ENCODE measurements at regions not wholly inside any gene's neighbourhood (a gene's known extent, or its start where the extent isn't known, plus 50 kb on each side); places are given as distances from the start of the nearest gene placed in this dataset.
A peak's percentile ranks its signal among the peaks of the same experiment; 100 is the strongest.
"Not testable (repeated sequence)": the region's sequence is repeated elsewhere in the genome, so short reads cannot be mapped to it uniquely, and the experiment has no call there.

DNA sequence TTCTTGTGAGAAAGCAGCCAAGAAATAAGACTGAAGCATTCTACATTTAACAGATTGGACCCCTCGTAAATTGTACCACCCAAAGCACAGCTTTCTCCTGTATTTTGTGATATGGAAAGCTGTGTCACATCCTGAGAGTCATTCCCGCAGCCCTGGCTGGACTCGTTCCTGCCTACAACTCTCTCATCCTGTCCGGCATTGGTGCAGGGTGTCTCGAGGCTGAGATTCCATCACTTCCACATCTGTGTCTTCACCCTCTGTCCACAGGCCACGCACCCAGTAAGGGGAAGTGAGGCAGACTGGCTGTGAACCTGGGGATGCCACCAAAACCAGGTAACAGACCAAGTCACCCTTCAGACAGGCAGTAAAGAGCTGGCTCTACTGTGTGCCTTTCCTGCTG is 146.2 kb upstream of the KLF6 start:
- Mint-ChIP-seq H3K27ac (no peak overlapping the region), H3K4me3 (no peak overlapping the region)

DNA sequence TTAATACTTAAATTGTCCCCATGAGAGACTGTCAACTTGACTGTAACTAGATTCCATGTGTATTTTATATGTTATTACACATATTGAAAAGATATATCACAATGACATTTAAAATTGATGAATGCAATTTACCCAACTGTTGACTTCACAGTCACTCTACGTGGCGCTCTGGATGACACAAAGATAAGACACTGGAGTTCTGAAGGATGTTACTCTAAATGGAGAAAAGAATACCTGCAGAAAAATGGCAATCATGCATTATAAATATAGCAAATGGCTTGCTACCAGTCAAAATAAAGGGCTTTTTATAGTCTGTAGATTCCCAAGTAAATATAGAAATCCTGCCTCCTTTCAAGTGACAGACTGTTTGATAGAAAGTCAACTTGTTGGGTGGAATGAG is 143.6 kb upstream of the KLF6 start:
- Mint-ChIP-seq H3K9me3 (peaks cover 4% of the 10 kb centered on the region), H3K4me3 (no peak overlapping the region), H3K27ac (no peak overlapping the region), H3K27me3 (no peaks in the 10 kb centered on the region), H3K36me3 (ENCODE audit: low read depth) (no peaks in the 10 kb centered on the region), H3K4me1 (peaks cover 23% of the 10 kb centered on the region)
- ATAC-seq (replicated peaks), result no peak

More for the DNA sequence above, 146.2 kb upstream of the KLF6 start:
- H3K36me3 Mint-ChIP-seq (ENCODE audit: low read depth), result peaks cover 5% of the 10 kb centered on the region
- no peaks in the 10 kb centered on the region for H3K27me3 Mint-ChIP-seq
- no peak for ATAC-seq (replicated peaks)
- H3K4me1 Mint-ChIP-seq, result peaks cover 41% of the 10 kb centered on the region
- H3K9me3 Mint-ChIP-seq, result peaks cover 3% of the 10 kb centered on the region

DNA sequence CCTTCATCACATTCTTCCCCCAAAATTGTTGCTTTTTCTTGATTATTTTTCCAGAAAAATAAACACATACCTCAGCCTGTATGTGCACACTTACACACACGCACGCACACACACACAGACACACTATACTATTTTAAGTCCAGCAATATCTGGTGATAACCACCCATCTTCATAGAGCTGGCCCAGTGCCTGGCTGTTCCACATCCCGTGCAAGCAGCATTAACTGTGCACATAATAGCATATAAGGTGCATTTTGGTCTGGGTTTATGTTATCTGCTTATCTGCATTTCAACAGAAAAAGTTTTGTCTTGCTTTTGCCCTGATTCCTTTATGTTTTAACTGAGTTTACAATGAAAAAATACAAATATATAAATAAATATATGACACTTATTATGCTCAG is 143.1 kb upstream of the KLF6 start:
- no peak overlapping the region for H3K4me3 Mint-ChIP-seq
- no peaks in the 10 kb centered on the region for H3K27me3 Mint-ChIP-seq
- no peaks in the 10 kb centered on the region for H3K36me3 Mint-ChIP-seq (ENCODE audit: low read depth)
- no peak for ATAC-seq (replicated peaks)
- peaks cover 4% of the 10 kb centered on the region for H3K9me3 Mint-ChIP-seq
- H3K4me1 Mint-ChIP-seq, result peaks cover 21% of the 10 kb centered on the region
- no peak overlapping the region for H3K27ac Mint-ChIP-seq

DNA sequence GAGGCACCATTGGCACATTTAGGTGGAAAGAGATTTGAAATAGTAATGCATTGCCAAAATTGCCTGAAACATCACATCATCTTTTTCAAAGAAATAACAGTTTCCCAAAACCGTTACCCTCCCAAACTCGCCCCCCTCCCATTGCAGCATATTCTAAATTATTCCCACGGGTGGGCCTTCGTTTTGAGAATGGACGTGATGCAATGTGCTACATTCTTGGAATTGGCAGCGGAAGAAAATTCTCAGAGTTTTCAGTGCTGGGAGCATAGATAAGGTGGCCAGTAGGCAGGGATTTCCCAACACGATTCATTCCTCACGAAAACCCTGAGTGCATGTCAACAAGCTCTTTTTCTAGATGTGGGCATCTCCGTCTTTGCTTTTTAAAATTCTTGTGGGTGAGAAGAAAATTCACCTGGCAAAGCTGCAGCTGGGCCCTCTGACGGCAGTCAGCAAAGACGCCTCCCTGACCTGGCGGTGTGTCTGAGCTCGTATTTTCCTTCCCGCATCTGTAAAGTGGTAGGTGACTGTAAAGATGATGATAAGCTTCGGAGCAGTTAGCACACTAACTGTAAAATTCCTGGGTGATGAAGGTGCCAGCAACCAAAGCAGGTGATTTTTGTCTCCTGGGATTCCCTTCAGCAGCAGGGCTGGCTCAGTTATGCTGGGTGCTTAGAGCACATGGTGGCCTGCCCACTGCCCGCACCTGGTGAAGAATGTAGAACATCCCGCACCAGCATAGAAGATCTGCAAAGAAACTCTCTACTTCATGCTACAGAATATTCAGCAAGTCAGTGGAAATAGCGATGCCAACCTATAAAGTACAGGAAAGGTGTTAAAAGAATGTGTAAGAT is 141.9 kb upstream of the KLF6 start:
- H3K27ac Mint-ChIP-seq, result peak overlapping the region; percentile 29
- H3K4me1 Mint-ChIP-seq, result peaks cover 12% of the 10 kb centered on the region
- H3K36me3 Mint-ChIP-seq (ENCODE audit: low read depth), result no peaks in the 10 kb centered on the region
- ATAC-seq (replicated peaks), result peak; percentile 85
- peak overlapping the region; percentile 58 for H3K4me3 Mint-ChIP-seq
- no peaks in the 10 kb centered on the region for H3K27me3 Mint-ChIP-seq
- peaks cover 4% of the 10 kb centered on the region for H3K9me3 Mint-ChIP-seq

DNA sequence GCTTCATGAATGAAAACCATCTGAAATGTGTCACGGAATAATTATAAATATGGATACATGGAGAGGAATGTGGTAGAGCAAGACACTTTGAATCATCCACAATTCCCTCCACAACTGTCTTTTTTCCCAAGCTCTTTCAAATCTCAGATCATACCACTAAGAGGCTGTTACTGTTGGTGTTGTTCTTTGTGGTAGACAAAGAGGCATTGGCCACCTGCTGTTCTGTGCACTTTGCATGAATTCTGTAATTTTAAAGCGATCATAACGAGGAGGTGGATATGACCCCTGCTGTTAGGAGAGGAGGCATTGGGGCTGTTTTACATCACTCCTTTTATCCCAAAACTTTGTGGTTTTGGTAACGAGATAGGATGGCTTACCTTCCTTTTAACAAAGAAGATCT is 141.2 kb upstream of the KLF6 start:
- Mint-ChIP-seq H3K36me3 (ENCODE audit: low read depth) (no peaks in the 10 kb centered on the region), H3K27ac (peak overlapping the region; percentile 29), H3K9me3 (peaks cover 4% of the 10 kb centered on the region), H3K27me3 (no peaks in the 10 kb centered on the region), H3K4me3 (peak overlapping the region; percentile 58), H3K4me1 (peaks cover 10% of the 10 kb centered on the region)
- ATAC-seq (replicated peaks), result peak; percentile 25

DNA sequence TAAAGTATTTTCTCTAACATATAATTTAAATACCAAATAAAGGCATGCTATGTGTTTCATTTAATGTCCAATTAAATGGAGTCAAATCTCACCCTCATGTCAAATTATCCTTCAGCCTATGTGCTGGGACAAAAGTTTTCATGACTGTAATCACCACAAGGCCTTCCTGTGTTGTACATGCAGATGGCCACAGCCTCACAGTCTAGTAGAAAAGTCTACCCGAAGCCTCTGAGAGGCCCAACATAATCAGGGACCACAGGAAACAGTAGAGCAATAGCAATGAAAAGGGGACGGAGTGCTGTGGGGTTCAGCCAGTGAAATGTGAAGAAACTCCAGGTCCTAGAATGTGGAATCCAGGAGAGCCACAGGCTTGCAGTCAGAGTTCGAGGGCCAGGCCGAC is 140.2 kb upstream of the KLF6 start:
- no peak for ATAC-seq (replicated peaks)

DNA sequence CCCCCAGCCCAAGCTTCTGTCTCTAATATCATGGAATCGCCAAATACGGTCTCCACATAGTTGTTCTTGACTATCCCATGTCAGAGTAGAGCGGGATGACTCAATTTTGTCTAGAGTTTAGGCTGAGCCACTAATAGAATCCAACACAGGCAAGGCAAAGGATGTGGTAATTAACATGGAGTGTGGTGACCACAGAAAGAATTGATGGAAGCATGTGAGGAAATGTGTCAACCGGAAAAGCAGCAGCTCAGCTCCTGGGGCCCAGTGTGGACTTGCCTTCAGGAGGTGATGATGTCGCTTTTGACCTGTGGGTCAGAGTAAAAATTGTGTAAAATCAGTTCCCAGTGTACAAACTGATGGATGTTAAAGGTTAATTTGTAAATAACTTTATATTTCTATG is 139.3 kb upstream of the KLF6 start:
- H3K4me1 Mint-ChIP-seq, result peaks cover 10% of the 10 kb centered on the region
- H3K27me3 Mint-ChIP-seq, result no peaks in the 10 kb centered on the region
- peaks cover 4% of the 10 kb centered on the region for H3K9me3 Mint-ChIP-seq
- no peak overlapping the region for H3K27ac Mint-ChIP-seq
- ATAC-seq (replicated peaks), result no peak
- H3K4me3 Mint-ChIP-seq, result no peak overlapping the region
- H3K36me3 Mint-ChIP-seq (ENCODE audit: low read depth), result no peaks in the 10 kb centered on the region

More for the DNA sequence above, 140.2 kb upstream of the KLF6 start:
- no peak overlapping the region for H3K4me3 Mint-ChIP-seq
- peaks cover 4% of the 10 kb centered on the region for H3K9me3 Mint-ChIP-seq
- peaks cover 10% of the 10 kb centered on the region for H3K4me1 Mint-ChIP-seq
- H3K27me3 Mint-ChIP-seq, result no peaks in the 10 kb centered on the region
- H3K27ac Mint-ChIP-seq, result no peak overlapping the region
- H3K36me3 Mint-ChIP-seq (ENCODE audit: low read depth), result no peaks in the 10 kb centered on the region

DNA sequence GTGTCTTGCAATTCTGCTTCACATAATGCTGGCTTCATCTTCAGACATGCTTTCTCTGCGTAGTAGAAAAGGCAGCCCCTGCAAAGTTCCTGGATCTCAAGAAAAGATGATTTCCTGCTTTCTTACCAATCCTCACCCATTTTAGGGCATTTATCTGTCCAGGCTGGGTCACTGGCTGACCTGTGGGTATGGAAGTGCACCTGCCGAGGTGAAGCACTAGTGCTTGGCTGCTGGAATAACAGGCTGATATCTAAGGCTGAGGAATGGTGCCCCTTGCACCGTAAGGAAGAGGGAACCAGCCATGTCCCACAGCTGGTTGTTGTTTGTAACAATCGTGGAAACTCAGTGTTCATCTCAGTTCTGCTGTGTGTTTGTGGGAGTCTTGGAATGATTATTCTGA is 138.0 kb upstream of the KLF6 start:
- H3K9me3 Mint-ChIP-seq, result peaks cover 4% of the 10 kb centered on the region
- no peak for ATAC-seq (replicated peaks)
- no peaks in the 10 kb centered on the region for H3K27me3 Mint-ChIP-seq
- peaks cover 10% of the 10 kb centered on the region for H3K4me1 Mint-ChIP-seq
- no peak overlapping the region for H3K27ac Mint-ChIP-seq
- H3K36me3 Mint-ChIP-seq (ENCODE audit: low read depth), result no peaks in the 10 kb centered on the region
- no peak overlapping the region for H3K4me3 Mint-ChIP-seq

DNA sequence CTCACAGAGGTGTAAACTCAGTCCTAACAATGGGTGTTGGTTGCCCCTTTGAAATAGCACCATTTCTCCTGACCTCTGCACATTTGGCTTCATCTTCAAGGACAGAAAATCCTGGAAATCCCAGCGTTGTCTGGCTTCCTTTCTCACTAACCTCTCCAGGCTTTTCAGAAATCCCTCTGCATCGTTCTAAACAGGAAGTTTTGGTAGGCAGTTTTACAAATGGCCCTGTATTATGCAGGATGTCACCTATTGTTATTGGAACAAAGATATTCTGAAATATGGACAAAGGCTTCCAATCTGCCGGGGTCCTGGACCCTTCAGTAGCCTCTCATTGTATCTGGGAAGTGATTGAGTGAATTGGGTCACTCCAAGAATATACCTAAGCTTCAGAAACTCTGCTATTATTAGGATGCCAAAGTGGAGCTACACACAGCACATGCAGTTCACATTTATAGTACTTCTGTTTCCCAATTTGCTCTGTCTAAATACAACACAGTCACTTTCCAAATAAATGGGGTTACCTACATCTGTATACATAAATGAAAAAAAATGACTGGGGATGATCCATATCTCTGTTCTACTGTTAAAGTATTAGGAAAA is 134.8 kb upstream of the KLF6 start:
- Mint-ChIP-seq H3K36me3 (ENCODE audit: low read depth) (no peaks in the 10 kb centered on the region), H3K4me1 (no peaks in the 10 kb centered on the region), H3K27me3 (no peaks in the 10 kb centered on the region), H3K27ac (no peak overlapping the region), H3K9me3 (peaks cover 4% of the 10 kb centered on the region), H3K4me3 (no peak overlapping the region)
- no peak for ATAC-seq (replicated peaks)

DNA sequence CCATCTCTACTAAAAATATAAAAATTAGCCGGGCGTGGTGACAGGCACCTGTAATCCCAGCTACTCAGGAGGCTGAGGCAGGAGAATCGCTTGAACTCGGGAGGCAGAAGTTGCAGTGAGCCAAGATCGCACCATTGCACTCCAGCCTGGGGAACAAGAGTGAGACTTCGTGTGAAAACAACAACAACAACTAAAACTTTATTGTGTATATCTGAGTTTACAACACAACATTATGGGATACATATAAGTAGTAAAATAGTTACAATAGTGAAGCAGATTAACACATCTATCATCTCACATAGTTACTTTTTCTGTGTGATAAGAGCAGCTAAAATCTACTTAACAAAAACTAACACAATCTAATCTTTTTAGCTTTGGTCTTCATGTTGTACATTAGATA is 132.4 kb upstream of the KLF6 start:
- not testable (repeated sequence) for H3K4me1 Mint-ChIP-seq; H3K4me3 Mint-ChIP-seq; H3K27me3 Mint-ChIP-seq; H3K9me3 Mint-ChIP-seq; H3K36me3 Mint-ChIP-seq (ENCODE audit: low read depth); ATAC-seq (replicated peaks); H3K27ac Mint-ChIP-seq

DNA sequence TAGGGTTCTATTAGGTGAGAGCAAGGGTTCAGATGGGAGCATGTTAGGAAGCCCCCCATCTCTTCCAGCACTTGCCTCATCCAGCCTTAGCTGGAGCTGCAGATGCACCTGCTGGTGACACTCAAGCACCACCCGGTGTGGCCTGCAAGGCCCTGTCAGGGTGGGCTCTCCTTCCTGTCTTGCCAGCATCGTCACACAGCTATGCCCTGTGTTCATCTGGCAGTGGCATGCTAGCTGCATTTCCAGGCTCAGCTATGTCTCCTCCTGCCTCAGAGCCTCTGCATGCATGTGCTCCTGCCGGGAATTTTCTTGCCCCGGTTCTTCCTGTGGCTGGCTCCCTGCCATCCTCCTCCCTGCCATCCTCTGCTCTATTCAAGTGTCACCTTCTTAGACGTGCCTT is 129.7 kb upstream of the KLF6 start:
- H3K4me3 Mint-ChIP-seq, result no peak overlapping the region
- H3K4me1 Mint-ChIP-seq, result no peaks in the 10 kb centered on the region
- H3K27me3 Mint-ChIP-seq, result no peaks in the 10 kb centered on the region
- no peaks in the 10 kb centered on the region for H3K9me3 Mint-ChIP-seq
- no peak overlapping the region for H3K27ac Mint-ChIP-seq
- H3K36me3 Mint-ChIP-seq (ENCODE audit: low read depth), result no peaks in the 10 kb centered on the region
- no peak for ATAC-seq (replicated peaks)

DNA sequence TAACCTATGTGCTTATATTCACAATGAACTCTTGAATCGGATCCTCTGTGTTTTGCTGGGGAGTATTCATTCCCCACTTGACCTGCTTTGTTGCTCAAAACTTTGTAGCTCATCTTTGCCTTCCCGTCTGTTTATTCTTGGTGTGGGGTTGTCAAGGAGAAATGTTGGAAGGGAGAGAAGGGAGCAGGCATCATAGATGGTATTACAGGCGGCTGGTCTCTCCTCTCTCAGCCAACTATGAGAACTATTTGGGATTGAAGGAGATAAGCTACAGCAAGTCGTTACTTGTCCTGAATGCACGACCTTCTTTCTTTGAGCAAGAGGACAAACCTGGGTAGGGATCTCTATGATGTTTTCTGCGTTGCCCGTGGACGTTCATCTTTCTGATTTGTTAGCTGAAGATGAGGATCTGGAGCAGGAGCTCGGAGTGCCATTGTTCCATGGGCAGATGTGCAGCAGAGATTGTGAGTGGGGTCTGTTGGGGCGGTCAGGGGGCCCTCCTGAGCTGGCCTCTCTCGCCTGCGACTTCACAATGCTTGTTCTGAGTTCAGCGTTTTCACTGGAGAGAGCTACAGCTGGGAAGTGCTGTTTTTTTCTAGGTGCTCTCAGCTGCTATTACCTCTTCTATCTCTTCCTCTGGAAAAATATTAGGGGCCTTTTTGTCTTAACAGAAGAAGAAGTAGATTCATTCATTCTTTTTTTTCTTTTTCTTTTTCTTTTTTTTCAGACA is 126.9 kb upstream of the KLF6 start:
- H3K4me1 Mint-ChIP-seq, result no peaks in the 10 kb centered on the region
- no peaks in the 10 kb centered on the region for H3K27me3 Mint-ChIP-seq
- no peaks in the 10 kb centered on the region for H3K36me3 Mint-ChIP-seq (ENCODE audit: low read depth)
- no peak for ATAC-seq (replicated peaks)
- H3K4me3 Mint-ChIP-seq, result no peak overlapping the region
- no peak overlapping the region for H3K27ac Mint-ChIP-seq
- no peaks in the 10 kb centered on the region for H3K9me3 Mint-ChIP-seq

DNA sequence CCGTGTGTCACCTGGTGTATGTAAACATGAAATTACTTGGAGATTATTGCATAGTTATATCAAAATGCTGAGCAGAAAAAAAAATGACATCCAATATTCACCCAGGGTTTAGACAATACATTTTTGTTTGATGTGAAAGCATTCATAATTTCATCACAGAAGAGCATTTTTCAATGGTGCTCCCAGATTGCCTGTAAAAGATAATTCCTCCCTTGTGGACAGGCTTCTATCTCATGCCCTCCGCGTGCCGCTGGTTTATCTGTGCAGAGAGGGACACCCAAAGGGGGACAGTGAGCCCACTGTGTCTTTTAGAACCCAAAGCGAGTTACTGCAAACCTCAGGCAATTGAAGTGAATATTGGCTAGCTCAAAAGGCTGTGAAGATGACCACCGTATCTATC is 126.2 kb upstream of the KLF6 start:
- Mint-ChIP-seq H3K4me1 (no peaks in the 10 kb centered on the region), H3K36me3 (ENCODE audit: low read depth) (no peaks in the 10 kb centered on the region), H3K9me3 (no peaks in the 10 kb centered on the region), H3K4me3 (no peak overlapping the region), H3K27me3 (no peaks in the 10 kb centered on the region), H3K27ac (no peak overlapping the region)
- no peak for ATAC-seq (replicated peaks)

DNA sequence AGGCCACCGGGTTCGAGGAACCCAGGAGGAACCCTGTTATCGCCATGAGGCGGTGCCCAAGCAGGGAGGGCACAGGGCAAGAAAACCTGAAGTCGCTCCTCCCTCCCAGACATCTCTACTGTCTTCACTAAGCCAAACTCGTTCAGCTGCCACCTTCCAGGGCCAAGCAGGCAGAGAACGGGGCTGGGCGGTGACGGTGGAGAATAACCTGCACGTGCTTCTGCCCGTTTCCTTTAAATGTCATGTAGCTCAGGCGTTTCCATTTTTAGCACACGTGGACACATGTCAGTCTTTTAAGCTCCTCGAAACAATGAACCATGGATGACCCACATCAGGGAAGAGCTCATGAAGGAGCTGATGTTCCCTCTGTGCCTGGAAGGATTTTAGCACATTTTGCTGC is 124.3 kb upstream of the KLF6 start:
- Mint-ChIP-seq H3K27me3 (no peaks in the 10 kb centered on the region), H3K9me3 (no peaks in the 10 kb centered on the region), H3K4me3 (no peak overlapping the region), H3K27ac (no peak overlapping the region), H3K36me3 (ENCODE audit: low read depth) (no peaks in the 10 kb centered on the region), H3K4me1 (peaks cover 3% of the 10 kb centered on the region)
- no peak for ATAC-seq (replicated peaks)

DNA sequence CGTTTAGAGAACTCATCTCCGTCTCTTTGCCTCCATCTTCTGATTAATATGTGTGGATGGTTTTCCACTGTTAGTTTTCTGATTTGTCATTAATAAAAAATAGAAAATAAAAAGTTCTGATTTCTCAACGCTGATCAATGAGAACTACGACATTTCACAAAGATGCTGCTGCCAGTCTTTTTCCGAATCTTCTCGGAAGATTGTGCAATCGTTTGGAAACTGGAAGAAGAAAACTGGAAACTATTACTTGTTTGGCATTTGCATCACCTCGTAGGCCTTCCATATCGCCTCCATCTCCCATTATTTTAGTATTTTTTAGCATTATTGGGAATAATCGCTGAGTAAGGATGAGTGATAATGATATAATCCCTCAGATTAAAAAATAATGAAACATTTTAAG is 123.2 kb upstream of the KLF6 start:
- peaks cover 13% of the 10 kb centered on the region for H3K4me1 Mint-ChIP-seq
- no peaks in the 10 kb centered on the region for H3K9me3 Mint-ChIP-seq
- no peak overlapping the region for H3K27ac Mint-ChIP-seq
- H3K36me3 Mint-ChIP-seq (ENCODE audit: low read depth), result no peaks in the 10 kb centered on the region
- ATAC-seq (replicated peaks), result no peak
- no peak overlapping the region for H3K4me3 Mint-ChIP-seq
- no peaks in the 10 kb centered on the region for H3K27me3 Mint-ChIP-seq

Measured in activated T-helper 17 cell treated with anti-CD3 and anti-CD28 coated beads, Interleukin-2, amount 50 U/mL, for 72 hours (primary cell).